ENCODE measurements at regions not wholly inside any gene's neighbourhood (a gene's known extent, or its start where the extent isn't known, plus 50 kb on each side); places are given as distances from the start of the nearest gene placed in this dataset.

DNA sequence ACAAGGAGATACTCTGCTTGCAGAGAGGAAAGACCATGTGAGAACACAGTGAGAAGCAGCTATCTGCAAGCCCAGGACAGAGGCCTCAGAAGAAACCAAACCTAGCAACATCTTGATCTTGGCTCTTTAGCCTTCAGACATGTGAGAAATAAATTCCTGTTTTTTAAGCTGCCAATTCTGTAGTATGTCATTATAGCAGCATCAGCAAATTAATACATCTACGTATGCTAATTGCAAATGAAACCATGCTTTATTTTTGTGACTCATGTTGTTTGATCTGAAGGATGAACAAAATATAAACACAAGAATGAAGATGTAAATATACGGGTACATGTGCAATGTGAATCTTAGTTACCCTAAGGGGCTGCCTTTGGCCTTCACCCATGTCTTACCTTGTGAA is 714.4 kb upstream of the ARPP21 start:
- no peak for DNase-seq

DNA sequence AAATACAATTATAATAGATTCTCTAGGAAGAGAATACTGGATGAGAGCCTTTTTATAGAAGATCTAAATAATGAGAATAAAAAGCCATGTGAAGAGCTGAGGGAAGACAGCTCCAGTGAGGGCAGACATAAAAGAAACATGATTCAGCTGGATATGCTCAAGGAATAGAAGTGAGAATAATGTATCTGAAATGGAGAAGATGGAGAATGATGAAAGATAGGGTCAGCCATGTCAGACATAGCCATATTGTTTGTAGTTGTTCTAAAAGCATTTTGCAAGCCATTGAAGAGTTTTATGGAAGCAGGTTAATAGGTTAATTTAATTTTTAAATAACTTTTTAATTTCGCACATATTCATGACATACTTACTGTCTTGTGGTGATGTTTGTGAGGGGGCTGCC is 713.5 kb upstream of the ARPP21 start:
- DNase-seq = no peak

DNA sequence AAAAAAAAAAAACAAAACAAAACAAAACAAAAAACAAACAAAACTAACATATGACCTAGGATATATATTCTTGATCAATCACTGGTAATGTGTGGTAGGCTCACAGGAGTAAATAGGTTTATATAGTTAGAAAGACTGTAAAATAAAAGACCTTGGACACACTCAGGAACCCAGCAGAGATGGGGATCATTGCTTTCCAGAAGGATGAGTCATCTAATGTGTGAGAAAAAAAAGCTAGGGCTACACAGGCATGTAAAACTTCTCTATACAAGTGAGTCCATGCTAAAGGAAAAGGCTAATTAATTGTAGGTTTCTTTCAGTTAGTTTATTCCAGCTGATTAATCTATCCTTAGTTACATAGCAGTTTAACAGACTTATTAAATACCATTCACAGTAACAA is 710.3 kb upstream of the ARPP21 start:
- DNase-seq = no peak

DNA sequence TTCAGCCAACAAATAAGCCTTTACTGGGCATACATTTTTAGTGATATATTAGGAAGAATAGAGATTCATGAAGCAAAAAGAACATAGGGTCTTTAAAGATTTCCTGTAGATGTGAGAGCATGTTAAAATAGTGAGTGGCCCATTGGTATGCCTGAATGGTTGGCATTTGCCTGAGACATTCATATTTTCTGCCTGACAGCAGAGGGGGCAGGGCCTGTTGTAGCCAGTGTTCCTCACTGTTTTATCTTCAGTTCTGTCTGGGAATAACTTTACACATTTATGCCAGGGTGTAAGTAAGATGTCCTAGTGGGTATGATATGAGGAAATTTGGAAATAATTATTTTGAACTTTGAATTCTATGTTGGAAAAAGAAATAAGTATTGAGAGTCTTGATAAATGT is 704.7 kb upstream of the ARPP21 start:
- DNase-seq = no peak

GRCh38 chr3:34938784-34939183 is 700.5 kb upstream of the ARPP21 start:
- DNase-seq = no peak

- DNase-seq = no peak
These were observed 697.1 kb upstream of the ARPP21 start for GRCh38 chr3:34942256-34942655.

- no peak for DNase-seq
These were observed 691.5 kb upstream of the ARPP21 start for GRCh38 chr3:34947834-34948233.

DNA sequence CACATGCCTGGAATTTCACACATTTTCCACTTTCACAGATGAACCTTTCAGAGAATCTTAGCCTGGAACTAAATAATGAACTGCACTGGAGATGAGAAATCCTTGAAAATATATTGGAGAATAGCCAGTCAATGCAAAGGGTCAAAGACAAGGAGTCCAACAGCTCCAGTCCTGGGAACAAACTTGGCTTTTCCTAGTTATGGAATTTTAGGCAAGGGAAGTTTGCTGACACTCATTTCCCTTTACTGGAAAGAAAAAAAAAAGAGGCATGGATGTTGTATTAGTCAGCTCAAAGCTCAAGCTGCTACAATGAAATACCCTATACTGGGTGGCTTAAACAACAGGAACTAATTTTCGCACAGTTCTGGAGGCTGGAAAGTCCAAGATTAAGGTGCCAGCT is 690.8 kb upstream of the ARPP21 start:
- no peak for DNase-seq

DNA sequence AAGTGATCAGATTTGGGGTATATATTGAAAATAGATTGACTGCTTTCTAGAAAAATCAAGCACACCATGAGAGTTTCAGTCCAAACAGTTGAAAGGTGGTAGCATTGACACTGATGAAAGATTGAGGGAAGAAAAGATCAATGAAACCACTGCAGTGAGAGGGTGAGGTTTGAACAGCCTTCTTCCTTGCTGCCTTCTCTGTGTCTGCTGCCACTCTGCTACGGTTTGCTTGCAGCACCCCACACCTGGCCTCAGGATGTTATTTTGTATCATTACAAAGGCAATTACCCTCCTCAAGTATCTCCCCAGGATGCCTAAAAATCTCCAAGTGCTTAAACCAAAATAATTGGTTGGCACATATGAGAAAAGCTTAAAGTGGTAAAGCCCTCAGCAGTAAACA is 683.6 kb upstream of the ARPP21 start:
- DNase-seq = no peak

DNA sequence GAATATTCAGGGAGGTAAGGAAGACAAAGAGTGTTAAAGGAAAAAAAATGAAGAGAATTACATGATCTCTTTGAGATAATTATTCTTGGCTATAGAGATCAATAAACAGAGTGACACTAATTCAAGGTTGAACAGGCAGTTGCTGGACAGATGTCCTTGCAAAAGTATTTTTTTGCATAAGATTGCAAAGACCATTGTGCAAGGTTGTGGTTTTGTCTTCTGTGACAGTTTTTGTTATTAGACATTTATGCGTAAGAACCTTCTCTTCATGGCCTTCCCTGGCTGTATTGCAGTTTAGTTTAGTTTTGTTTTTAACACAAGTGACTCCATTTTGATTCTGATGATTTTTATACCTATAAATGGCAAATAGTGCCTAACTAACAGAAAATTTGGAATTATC is 682.8 kb upstream of the ARPP21 start:
- DNase-seq = no peak

GRCh38 chr3:34957677-34958076 is 681.6 kb upstream of the ARPP21 start:
- DNase-seq = peak; percentile 9

GRCh38 chr3:34969513-34969912 is 669.8 kb upstream of the ARPP21 start:
- DNase-seq = no peak

DNA sequence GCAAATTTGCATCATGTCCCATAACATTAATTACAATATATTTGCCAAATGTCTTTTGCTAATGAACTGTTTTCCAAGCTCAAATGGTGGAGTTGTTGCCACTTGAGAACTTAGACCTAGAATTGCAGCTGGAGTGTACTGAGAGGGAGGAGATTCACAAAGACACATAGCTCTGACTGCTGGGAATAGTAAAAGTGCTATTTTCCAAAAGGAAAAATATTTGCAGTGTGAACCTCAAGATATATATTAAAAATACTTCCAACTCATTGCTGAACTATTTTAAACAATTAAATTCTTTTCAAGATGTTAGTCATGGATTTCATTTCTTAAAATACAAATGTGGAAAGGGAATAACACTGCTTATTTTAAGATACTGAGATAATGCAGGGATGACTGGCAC is 666.8 kb upstream of the ARPP21 start:
- DNase-seq = no peak

DNA sequence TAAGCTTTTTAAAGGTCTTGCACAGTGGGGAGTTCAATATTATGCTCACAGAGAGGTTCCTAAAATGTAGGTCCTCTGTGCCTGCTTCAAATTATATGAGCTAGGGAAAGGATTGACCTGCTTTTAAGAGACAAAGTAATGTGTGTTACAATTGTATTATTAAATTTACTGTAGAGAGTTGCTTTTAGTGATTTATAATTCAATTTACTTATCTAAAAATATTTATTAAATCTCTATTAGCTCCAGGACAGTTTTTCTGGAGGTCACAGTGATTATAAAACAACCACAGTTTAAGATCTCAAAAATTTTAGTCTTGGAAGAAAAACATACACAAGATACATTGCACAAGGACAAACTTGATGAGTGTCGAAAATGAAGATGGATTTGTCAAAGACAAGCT is 665.7 kb upstream of the ARPP21 start:
- DNase-seq = no peak

DNA sequence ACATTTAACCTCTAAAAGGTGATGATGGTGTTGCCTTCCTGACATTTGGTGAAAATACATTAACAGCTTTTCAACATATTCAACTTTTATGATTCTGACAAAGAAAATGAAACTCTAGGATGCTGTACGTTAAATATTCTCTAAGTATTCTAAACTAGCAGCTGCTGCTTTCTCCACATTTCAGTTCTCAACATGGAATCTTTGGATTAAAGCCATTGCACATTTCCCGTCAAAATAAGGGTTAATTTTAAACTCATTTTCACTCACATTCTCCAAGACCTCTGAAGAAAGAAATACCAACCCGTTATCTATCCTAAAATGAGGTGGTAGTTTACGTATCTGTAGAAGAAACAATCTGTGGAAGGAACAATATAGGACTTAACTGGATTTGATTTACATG is 655.7 kb upstream of the ARPP21 start:
- no peak for DNase-seq

DNA sequence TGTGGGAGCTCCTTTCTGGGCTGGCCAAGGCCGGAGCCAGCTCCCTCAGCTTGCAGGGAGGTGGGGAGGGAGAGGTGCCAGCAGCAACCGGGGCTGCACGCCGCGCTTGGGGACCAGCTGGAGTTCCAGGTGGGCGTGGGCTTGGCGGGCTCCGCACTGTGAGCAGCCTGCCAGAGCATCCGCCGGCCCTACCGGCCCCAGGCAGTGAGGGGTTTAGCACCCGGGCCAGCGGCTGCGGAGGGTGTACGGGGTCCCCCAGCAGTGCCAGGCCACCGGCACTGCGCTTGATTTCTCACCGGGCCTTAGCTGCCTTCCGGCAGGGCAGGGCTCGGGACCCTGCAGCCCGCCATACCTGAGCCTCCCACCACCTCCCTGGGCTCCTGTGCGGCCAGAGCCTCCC is 651.0 kb upstream of the ARPP21 start:
- no peak for DNase-seq

GRCh38 chr3:34995796-34996430 is 643.4 kb upstream of the ARPP21 start:
- no peak for DNase-seq

DNA sequence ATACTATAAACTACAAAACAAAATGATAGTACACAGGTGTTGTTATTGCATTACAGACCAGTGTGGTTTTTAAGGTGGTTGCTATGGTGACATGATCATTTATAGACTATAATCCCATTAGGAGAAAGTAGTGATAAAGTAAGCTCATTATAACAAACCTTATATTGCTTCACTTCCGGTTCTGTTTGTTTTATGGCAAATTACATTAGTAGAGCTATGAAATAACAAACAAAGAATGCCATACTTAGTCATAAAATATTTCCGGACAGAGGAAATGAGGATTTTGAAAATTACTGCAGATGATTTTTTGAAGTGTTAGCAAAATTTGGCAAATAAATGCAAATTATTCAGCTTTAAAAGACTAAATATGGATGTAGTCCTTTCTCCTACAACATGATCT is 640.4 kb upstream of the ARPP21 start:
- no peak for DNase-seq

- DNase-seq = no peak
These were observed 627.1 kb upstream of the ARPP21 start for GRCh38 chr3:35012214-35012613.

DNA sequence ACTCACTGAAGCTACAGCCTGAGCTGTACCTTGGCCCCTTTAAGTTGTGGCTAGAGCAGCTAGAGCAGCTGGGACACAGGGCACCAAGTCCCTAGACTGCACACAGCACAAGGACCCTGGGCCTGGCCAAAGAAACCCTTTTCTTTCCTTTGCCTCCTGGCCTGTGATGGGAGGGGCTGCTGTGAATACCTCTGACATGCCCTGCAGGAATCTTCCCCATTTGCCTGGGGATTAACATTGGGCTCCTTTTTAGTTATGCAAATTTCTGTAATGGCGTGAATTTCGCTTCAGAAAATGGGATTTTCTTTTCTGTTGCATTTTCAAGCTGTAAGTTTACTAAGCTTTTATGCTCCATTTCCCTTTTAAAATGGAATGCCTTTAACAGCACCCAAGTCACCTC is 611.2 kb upstream of the ARPP21 start:
- no peak for DNase-seq

GRCh38 chr3:35042210-35042991 is 596.9 kb upstream of the ARPP21 start:
- no peak for DNase-seq

DNA sequence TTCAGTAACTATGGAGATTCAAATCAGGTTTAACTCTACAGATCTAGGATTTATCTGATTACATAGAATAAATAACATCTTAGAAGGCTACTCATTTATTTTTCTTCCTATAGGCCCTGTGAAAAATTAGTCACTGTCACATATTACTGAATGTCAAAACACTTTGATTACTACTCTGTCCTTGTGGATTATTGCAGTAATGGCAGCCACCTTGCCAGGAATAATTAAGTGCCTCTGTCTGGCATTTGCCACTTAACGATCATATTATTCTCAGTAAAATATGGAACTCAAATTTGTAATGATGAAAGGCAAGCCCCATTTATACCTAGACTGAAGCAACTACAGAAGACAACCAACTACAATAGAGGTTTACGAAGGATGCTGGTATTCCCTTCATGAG is 596.3 kb upstream of the ARPP21 start:
- DNase-seq = no peak

GRCh38 chr3:35044190-35044589 is 595.1 kb upstream of the ARPP21 start:
- DNase-seq = no peak

DNA sequence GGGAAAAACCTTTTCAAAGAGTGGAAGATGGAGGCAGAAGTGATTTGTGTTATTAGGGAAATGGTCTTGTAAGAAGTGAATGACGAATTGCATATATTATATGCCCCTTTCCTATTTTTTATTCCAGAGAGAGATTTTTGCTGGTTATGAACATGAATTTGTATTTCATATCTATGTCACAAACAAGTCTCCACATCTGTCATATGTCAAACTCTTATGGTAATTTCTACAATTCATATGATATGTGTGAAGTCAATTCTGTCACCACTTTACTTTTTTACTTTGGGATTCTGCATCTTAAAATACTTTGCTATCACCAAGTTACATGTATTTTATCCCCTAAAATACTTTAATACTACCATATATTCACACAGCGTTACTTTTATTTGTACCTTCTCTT is 594.2 kb upstream of the ARPP21 start:
- no peak for DNase-seq

DNA sequence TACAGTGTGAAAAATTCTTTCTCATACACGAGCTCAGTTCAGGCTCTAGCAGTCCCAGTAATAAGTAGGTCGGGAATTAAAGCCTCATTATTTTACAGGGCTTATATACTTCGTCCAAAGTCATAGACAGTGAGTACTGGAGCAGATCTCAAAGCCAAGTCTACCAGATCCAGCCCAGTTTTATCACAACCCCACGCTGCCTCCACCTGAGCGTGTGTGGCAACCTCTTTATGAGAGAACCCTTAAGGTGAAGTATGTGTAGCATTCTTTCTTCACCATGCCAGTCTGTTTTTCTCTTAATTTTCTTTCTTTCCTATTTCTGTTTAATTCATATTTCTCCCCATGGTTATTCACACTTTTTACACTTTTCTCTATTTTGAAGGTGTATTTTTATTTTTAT is 574.6 kb upstream of the ARPP21 start:
- DNase-seq = no peak
